ENCODE measurements at regions not wholly inside any gene's neighbourhood (a gene's known extent, or its start where the extent isn't known, plus 50 kb on each side); places are given as distances from the start of the nearest gene placed in this dataset.

GRCh38 chr2:45320956-45321355 is 290.1 kb downstream of the SRBD1 start:
- no peak overlapping the region for H3K4me3 ChIP-seq (ENCODE audit: low read depth in 1 of 5, low read length in 5 of 5)
- no peaks in the 10 kb centered on the region for H3K36me3 ChIP-seq (ENCODE audit: control insufficient read depth in 5 of 5, insufficient read depth in 5 of 5, low read length in 5 of 5)
- H3K4me1 ChIP-seq (ENCODE audit: control insufficient read depth in 5 of 5, insufficient read depth in 5 of 5, low read length in 5 of 5) = no peaks in the 10 kb centered on the region
- no peak overlapping the region for H3K27ac ChIP-seq (ENCODE audit: low read depth, low read length)
- H3K27me3 ChIP-seq (ENCODE audit: control insufficient read depth in 5 of 5, insufficient read depth in 4 of 5, low read length in 5 of 5) = no peaks in the 10 kb centered on the region
- H3K9ac ChIP-seq (ENCODE audit: low read length in 5 of 5) = no peak overlapping the region
- H3K9me3 ChIP-seq (ENCODE audit: control insufficient read depth in 5 of 5, low read length in 5 of 5) = peaks cover 0 to 14% (median 11%) of the 10 kb centered on the region in 5 donors

- no peaks in the 10 kb centered on the region for H3K27me3 ChIP-seq (ENCODE audit: control insufficient read depth in 5 of 5, insufficient read depth in 4 of 5, low read length in 5 of 5)
- H3K9me3 ChIP-seq (ENCODE audit: control insufficient read depth in 5 of 5, low read length in 5 of 5) = peaks cover 0 to 14% (median 11%) of the 10 kb centered on the region in 5 donors
- no peak overlapping the region for H3K27ac ChIP-seq (ENCODE audit: low read depth, low read length)
- H3K9ac ChIP-seq (ENCODE audit: low read length in 5 of 5) = no peak overlapping the region
- no peaks in the 10 kb centered on the region for H3K36me3 ChIP-seq (ENCODE audit: control insufficient read depth in 5 of 5, insufficient read depth in 5 of 5, low read length in 5 of 5)
- no peak overlapping the region for H3K4me3 ChIP-seq (ENCODE audit: low read depth in 1 of 5, low read length in 5 of 5)
- H3K4me1 ChIP-seq (ENCODE audit: control insufficient read depth in 5 of 5, insufficient read depth in 5 of 5, low read length in 5 of 5) = no peaks in the 10 kb centered on the region
Measured at GRCh38 chr2:45319683-45320455, 291.2 kb downstream of the SRBD1 start.

GRCh38 chr2:45318686-45319085 is 292.4 kb downstream of the SRBD1 start:
- Histone ChIP-seq H3K27me3 (ENCODE audit: control insufficient read depth in 5 of 5, insufficient read depth in 4 of 5, low read length in 5 of 5) (no peaks in the 10 kb centered on the region), H3K9me3 (ENCODE audit: control insufficient read depth in 5 of 5, low read length in 5 of 5) (peaks cover 0 to 11% (median 6%) of the 10 kb centered on the region in 5 donors), H3K4me1 (ENCODE audit: control insufficient read depth in 5 of 5, insufficient read depth in 5 of 5, low read length in 5 of 5) (no peaks in the 10 kb centered on the region), H3K4me3 (ENCODE audit: low read depth in 1 of 5, low read length in 5 of 5) (no peak overlapping the region), H3K9ac (ENCODE audit: low read length in 5 of 5) (no peak overlapping the region), H3K27ac (ENCODE audit: low read depth, low read length) (no peak overlapping the region), H3K36me3 (ENCODE audit: control insufficient read depth in 5 of 5, insufficient read depth in 5 of 5, low read length in 5 of 5) (no peaks in the 10 kb centered on the region)

- Histone ChIP-seq H3K4me1 (ENCODE audit: control insufficient read depth in 5 of 5, insufficient read depth in 5 of 5, low read length in 5 of 5) (no peaks in the 10 kb centered on the region), H3K27ac (ENCODE audit: low read depth, low read length) (no peak overlapping the region), H3K36me3 (ENCODE audit: control insufficient read depth in 5 of 5, insufficient read depth in 5 of 5, low read length in 5 of 5) (no peaks in the 10 kb centered on the region)
Measured at GRCh38 chr2:45316576-45317338, 294.3 kb downstream of the SRBD1 start.

GRCh38 chr2:45315861-45316260 is 295.2 kb downstream of the SRBD1 start:
- Histone ChIP-seq H3K27me3 (ENCODE audit: control insufficient read depth in 5 of 5, insufficient read depth in 4 of 5, low read length in 5 of 5) (peaks cover 0 to 4% (median 0%) of the 10 kb centered on the region in 5 donors), H3K27ac (ENCODE audit: low read depth, low read length) (no peak overlapping the region), H3K4me1 (ENCODE audit: control insufficient read depth in 5 of 5, insufficient read depth in 5 of 5, low read length in 5 of 5) (no peaks in the 10 kb centered on the region), H3K9ac (ENCODE audit: low read length in 5 of 5) (no peak overlapping the region), H3K9me3 (ENCODE audit: control insufficient read depth in 5 of 5, low read length in 5 of 5) (peaks cover 0 to 5% (median 0%) of the 10 kb centered on the region in 5 donors), H3K36me3 (ENCODE audit: control insufficient read depth in 5 of 5, insufficient read depth in 5 of 5, low read length in 5 of 5) (no peaks in the 10 kb centered on the region), H3K4me3 (ENCODE audit: low read depth in 1 of 5, low read length in 5 of 5) (no peak overlapping the region)

More at GRCh38 chr2:45316576-45317338, 294.3 kb downstream of the SRBD1 start:
- H3K9ac ChIP-seq (ENCODE audit: low read length in 5 of 5) = no peak overlapping the region
- H3K9me3 ChIP-seq (ENCODE audit: control insufficient read depth in 5 of 5, low read length in 5 of 5) = peaks cover 0 to 5% (median 0%) of the 10 kb centered on the region in 5 donors
- H3K27me3 ChIP-seq (ENCODE audit: control insufficient read depth in 5 of 5, insufficient read depth in 4 of 5, low read length in 5 of 5) = peaks cover 0 to 3% (median 0%) of the 10 kb centered on the region in 5 donors
- H3K4me3 ChIP-seq (ENCODE audit: low read depth in 1 of 5, low read length in 5 of 5) = no peak overlapping the region

- peaks cover 0 to 2% (median 0%) of the 10 kb centered on the region in 5 donors for H3K9me3 ChIP-seq (ENCODE audit: control insufficient read depth in 5 of 5, low read length in 5 of 5)
- H3K4me3 ChIP-seq (ENCODE audit: low read depth in 1 of 5, low read length in 5 of 5) = no peak overlapping the region
- H3K9ac ChIP-seq (ENCODE audit: low read length in 5 of 5) = no peak overlapping the region
- no peaks in the 10 kb centered on the region for H3K4me1 ChIP-seq (ENCODE audit: control insufficient read depth in 5 of 5, insufficient read depth in 5 of 5, low read length in 5 of 5)
- no peaks in the 10 kb centered on the region for H3K36me3 ChIP-seq (ENCODE audit: control insufficient read depth in 5 of 5, insufficient read depth in 5 of 5, low read length in 5 of 5)
- peaks cover 0 to 7% (median 0%) of the 10 kb centered on the region in 5 donors for H3K27me3 ChIP-seq (ENCODE audit: control insufficient read depth in 5 of 5, insufficient read depth in 4 of 5, low read length in 5 of 5)
- no peak overlapping the region for H3K27ac ChIP-seq (ENCODE audit: low read depth, low read length)
Measured at GRCh38 chr2:45312275-45312674, 298.8 kb downstream of the SRBD1 start.

GRCh38 chr2:45311559-45311958 is 299.5 kb downstream of the SRBD1 start:
- no peaks in the 10 kb centered on the region for H3K36me3 ChIP-seq (ENCODE audit: control insufficient read depth in 5 of 5, insufficient read depth in 5 of 5, low read length in 5 of 5)
- H3K4me3 ChIP-seq (ENCODE audit: low read depth in 1 of 5, low read length in 5 of 5) = no peak overlapping the region
- H3K27me3 ChIP-seq (ENCODE audit: control insufficient read depth in 5 of 5, insufficient read depth in 4 of 5, low read length in 5 of 5) = peaks cover 0 to 7% (median 0%) of the 10 kb centered on the region in 5 donors
- H3K4me1 ChIP-seq (ENCODE audit: control insufficient read depth in 5 of 5, insufficient read depth in 5 of 5, low read length in 5 of 5) = no peaks in the 10 kb centered on the region
- peaks cover 0 to 2% (median 0%) of the 10 kb centered on the region in 5 donors for H3K9me3 ChIP-seq (ENCODE audit: control insufficient read depth in 5 of 5, low read length in 5 of 5)
- no peak overlapping the region for H3K27ac ChIP-seq (ENCODE audit: low read depth, low read length)
- no peak overlapping the region for H3K9ac ChIP-seq (ENCODE audit: low read length in 5 of 5)

GRCh38 chr2:45307147-45307546 is 297.9 kb upstream of the SIX2 start:
- Histone ChIP-seq H3K9ac (ENCODE audit: low read length in 5 of 5) (no peak overlapping the region), H3K27ac (ENCODE audit: low read depth, low read length) (no peak overlapping the region), H3K9me3 (ENCODE audit: control insufficient read depth in 5 of 5, low read length in 5 of 5) (peaks cover 0 to 2% (median 0%) of the 10 kb centered on the region in 5 donors), H3K27me3 (ENCODE audit: control insufficient read depth in 5 of 5, insufficient read depth in 4 of 5, low read length in 5 of 5) (peaks cover 0 to 10% (median 5%) of the 10 kb centered on the region in 5 donors), H3K4me1 (ENCODE audit: control insufficient read depth in 5 of 5, insufficient read depth in 5 of 5, low read length in 5 of 5) (no peaks in the 10 kb centered on the region), H3K36me3 (ENCODE audit: control insufficient read depth in 5 of 5, insufficient read depth in 5 of 5, low read length in 5 of 5) (no peaks in the 10 kb centered on the region), H3K4me3 (ENCODE audit: low read depth in 1 of 5, low read length in 5 of 5) (no peak overlapping the region)

- no peak overlapping the region for H3K9ac ChIP-seq (ENCODE audit: low read length in 5 of 5)
- H3K4me1 ChIP-seq (ENCODE audit: control insufficient read depth in 5 of 5, insufficient read depth in 5 of 5, low read length in 5 of 5) = peaks cover 0 to 5% (median 0%) of the 10 kb centered on the region in 5 donors
- H3K27me3 ChIP-seq (ENCODE audit: control insufficient read depth in 5 of 5, insufficient read depth in 4 of 5, low read length in 5 of 5) = peaks cover 0 to 13% (median 9%) of the 10 kb centered on the region in 5 donors
- no peak overlapping the region for H3K4me3 ChIP-seq (ENCODE audit: low read depth in 1 of 5, low read length in 5 of 5)
- peaks cover 0 to 2% (median 0%) of the 10 kb centered on the region in 5 donors for H3K9me3 ChIP-seq (ENCODE audit: control insufficient read depth in 5 of 5, low read length in 5 of 5)
- H3K36me3 ChIP-seq (ENCODE audit: control insufficient read depth in 5 of 5, insufficient read depth in 5 of 5, low read length in 5 of 5) = no peaks in the 10 kb centered on the region
- H3K27ac ChIP-seq (ENCODE audit: low read depth, low read length) = no peak overlapping the region
Measured at GRCh38 chr2:45305599-45305998, 296.3 kb upstream of the SIX2 start.
